Hypothalamus (tissue), 51 donors: ENCODE measurements at regions not wholly inside any gene's neighbourhood (a gene's known extent, or its start where the extent isn't known, plus 50 kb on each side); places are given as distances from the start of the nearest gene placed in this dataset.

Experiments used
- DNase-seq, 51 donors: peaks; one replicate each; lab custom pipeline; 2025; lab: John Stamatoyannopoulos, UW

DNA sequence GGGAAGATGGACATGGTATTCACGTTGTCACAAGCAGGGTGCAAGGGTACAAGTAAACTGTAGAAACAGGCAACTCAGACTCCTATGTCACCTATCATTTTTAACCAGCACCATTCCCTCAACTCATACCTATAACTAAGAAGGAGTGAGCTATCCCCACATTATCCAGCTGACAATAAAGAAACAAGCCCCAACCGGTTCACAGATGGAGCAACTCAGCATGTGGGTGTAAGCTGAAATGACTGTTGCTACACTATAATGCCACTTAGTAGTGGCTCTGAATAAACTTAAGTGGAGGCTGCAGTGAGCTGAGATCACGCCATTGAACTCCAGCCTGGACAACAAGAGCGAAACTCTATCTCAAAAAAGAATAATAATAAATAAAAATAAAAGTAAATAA is 829.5 kb upstream of the MDGA2 start:
- no peak for DNase-seq

DNA sequence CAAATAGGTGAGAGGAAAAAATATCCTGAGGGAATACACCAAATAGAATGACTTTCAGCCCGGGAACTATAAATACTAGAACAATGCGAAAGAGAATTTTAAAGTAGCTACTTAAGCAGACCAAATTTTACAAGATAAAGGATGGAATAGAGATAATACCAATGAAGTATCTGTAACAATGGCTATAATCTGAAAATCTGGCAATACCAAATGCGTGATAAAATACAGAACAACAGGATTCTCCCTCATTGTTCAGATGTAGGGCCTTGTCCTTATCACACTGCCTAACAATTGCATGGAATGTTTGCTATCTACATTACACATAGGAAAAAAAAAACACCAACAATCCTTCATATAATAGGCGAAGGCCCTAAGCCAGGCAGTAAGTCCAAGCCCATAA is 815.4 kb upstream of the MDGA2 start:
- DNase-seq = no peak

DNA sequence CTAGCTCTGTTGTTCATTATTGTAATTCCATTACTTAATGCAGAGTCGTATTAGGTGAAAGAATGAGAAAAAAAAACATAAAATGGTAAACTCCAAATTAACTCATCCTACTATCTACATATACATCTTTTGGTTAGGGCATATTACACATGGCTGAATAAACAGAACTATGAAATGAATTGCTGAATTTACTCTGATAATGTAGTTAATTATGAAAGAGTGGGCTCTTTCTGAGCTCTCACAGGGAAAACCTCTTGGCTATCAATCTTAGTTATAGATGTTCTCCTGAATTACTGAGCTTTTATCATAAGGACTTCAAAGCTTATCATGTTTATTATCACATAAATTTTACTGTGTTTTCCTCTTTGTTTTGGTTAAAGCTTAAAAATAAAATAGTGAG is 798.5 kb upstream of the MDGA2 start:
- DNase-seq = no peak

DNA sequence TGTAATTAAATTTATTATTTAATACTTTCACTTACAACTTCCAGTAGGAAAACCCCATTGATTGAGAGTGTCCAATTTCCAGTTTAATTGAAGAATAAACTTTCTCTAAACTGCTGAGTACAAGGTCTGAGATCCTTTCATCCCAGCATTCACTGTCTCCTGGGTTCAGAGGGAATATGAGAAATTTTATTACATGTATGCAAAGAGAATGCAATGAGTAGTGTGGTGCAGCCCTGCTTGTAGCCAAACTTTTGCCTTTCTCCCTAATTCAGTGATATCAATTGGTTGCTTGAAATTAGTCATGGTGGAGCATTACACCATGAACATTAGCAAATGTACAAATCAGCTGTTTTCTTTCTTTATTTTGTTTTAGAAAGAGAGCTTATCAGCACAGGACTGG is 780.6 kb upstream of the MDGA2 start:
- no peak for DNase-seq

DNA sequence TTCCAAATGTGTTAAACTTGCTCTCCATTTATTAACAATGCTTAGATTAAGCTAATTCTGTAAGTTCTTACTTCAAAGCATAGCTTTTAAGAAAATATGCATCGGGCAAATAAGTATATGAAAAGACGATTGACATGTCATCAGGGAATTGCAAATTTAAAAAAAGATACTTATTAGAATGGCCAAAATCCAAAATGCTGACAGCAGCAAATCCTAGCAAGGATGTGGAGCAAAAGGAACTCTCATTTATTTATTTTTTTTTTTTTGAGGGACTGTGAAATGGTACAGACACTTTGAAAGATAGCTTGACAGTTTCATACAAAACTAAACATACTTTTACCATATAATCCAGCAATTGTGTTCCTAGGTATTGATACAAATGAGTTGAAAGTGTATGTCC is 779.5 kb upstream of the MDGA2 start:
- no peak for DNase-seq

- no peak for DNase-seq
Observed at GRCh38 chr14:48452437-48452995, 777.1 kb upstream of the MDGA2 start.

GRCh38 chr14:48435221-48435620 is 759.8 kb upstream of the MDGA2 start:
- no peak for DNase-seq

DNA sequence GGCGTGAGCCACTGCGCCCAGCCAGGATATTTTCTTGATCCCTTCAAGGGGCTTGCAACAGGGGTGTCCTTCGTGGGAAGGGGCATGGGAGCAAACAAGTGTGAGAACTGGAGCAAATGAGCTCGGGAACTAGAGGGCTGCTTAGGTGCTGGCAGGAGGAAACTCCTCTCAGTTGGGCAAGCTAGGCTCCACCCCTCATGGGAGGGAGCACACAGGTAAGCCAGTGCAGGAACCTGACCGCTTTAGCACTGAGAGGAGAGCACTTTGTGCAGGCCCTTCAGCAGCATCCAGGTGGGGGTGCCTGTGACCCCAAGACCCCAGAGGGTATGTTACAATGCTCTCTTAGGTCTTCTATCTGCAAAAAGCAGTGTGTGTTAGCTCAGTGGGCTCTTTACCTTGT is 755.4 kb upstream of the MDGA2 start:
- DNase-seq = no peak

DNA sequence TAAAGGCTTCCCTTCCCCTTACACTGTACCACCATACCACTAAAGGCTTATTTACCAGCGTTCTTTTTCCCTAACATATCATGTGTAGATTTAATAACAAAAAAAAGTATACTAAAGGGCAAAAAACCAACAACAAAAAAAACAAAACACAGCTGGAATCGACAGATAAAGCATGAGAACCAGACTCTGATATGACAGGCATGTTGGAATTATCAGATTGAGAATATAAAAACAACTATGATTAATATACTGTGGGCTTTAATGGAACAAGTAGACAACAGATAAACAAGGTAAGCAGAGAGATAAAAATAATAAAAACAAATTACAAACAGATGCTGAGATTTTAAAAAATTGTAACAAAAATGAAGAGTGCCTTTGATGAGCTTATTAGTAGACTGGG is 754.1 kb upstream of the MDGA2 start:
- no peak for DNase-seq

GRCh38 chr14:48417715-48418500 is 742.5 kb upstream of the MDGA2 start:
- no peak for DNase-seq

DNA sequence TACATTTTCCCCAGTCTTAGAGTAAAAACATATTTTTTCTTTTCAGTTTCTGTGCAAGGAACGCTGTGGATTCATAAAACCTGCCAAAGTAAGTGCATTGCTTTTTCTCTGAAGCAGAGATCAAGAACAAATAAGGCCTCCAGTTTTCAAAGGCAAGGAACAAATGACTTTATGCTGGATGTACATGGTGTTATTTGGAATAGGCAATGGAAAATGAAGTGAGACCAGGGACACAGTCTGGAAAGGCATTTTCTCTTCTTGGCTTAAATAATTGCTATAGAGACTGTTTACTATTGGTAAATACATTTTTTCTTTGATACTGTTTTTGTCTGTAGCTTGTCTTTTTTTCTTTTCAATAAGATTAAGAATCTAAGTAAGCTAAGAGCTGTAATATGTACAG is 725.9 kb upstream of the MDGA2 start:
- DNase-seq = no peak

DNA sequence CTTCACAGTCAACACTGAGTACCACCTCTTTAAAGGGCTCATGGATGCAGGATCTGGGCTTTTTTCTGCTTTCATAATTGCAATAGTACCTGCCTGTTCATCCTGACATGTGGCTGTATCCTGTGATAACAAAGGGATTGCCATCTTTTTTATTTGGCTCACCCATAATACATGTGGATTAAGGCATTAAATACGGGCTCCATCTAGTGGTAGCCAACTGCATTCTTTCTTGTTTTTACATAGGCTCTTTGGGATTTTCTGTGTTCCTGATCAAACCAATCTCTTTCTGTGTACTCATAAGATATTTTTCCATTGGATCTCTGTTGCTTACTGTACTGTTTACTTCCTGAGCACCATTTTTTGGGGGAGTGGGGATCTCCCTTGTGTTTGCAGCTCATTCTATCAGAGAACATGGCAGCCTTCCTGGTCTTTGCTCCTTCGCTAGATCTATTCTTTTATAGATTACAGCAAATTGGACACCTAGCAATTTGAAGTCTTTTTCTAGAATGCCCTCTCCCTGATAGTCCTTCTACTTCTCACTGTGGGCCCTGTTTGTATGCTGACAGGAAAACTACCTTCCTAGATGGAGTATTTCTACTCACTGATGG is 723.4 kb upstream of the MDGA2 start:
- peak in 1 of 51 donors; percentile 16 for DNase-seq

DNA sequence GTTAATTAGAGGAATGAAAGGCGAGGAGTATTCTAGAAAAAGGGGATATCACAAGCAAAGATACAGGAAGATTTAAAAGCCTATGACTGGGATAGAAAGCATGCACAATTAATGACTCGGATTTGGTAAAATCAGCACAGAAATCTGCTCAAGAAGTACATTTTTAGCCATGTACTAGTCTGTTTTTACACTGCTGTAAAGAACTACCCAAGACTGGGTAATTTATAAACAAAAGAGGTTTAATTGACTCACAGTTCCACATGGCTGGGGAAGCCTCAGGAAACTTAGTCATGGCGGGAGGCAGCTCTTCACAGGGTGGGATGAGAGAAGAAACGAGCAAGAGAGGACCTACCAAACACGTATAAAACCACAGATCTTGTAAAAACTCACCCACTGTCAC is 716.3 kb upstream of the MDGA2 start:
- DNase-seq = peak in 1 of 51 donors; percentile 1

DNA sequence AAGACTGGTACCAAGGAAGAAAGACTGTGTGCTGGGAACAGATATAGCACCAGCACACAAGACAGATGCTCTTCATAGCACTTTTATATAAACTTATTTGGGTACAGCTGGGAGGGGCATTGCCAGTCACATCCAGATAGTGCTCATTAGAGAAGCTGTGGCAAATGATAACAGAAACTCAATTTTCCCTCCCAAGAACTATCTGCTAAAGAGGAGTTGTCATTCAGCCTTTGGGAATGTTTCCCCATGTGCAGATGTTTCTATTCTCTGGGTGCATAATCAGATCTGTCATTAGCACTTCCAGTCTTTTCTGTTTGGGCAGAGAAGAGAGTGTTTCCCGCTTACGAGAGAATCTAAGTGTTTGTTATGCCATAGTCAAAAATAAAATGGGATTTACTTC is 714.9 kb upstream of the MDGA2 start:
- DNase-seq = no peak

- DNase-seq = no peak
Observed at GRCh38 chr14:48384821-48385220, 709.4 kb upstream of the MDGA2 start.

DNA sequence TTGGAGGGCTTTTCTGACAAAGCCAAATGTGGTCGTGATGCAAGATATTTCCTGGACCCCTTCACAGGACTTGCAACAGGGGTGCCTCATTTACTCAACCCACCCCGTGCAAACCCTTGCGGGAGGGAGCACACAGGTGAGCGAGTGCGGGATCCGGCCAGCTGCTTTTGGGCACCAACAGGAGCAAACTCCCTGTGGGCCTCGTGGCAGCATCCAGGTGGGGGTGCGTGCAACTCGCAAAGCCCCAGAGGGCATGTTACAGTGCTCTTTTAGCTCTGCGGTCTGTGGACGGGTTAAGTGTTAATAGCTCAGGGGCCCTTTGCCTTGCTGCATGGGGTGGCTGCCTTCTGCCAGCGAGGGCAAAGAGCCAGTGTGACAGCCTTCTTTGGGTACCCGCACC is 707.6 kb upstream of the MDGA2 start:
- no peak for DNase-seq

DNA sequence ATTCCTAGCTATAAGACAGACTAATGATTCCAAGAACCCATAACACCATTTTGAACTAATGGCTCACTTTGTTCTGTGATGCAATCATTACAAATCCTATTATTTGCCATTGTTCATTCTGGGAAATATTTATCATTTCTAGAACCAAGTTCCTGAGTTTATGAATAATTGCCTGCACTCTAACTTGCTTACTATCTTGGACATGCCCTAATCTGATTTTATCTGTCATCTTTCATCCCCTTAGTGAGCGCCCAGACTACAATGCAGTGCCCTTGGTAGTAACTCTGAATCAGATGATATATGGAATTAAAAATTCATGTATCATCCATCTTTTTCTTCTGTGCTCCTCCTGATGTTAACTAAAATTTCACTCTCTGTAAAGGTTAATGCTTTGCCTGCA is 703.1 kb upstream of the MDGA2 start:
- no peak for DNase-seq

DNA sequence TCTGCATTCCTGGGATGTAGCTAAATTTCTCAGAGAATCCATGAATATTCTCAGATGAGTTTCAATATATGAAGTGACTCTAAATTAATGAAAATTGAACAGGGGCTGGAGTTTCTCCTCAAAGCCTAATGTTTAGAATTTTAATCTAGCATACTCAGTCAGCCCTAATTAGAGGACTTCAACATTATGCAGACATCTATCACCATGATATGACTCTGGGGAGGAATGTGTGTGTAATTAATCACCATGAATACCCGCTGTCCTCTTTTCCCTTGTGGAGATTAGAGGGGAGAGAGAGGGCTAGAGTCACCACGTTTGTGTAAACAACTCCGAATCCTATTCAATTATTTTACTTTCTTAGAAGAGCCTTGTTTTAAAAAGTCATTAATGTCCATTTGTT is 698.6 kb upstream of the MDGA2 start:
- no peak for DNase-seq

DNA sequence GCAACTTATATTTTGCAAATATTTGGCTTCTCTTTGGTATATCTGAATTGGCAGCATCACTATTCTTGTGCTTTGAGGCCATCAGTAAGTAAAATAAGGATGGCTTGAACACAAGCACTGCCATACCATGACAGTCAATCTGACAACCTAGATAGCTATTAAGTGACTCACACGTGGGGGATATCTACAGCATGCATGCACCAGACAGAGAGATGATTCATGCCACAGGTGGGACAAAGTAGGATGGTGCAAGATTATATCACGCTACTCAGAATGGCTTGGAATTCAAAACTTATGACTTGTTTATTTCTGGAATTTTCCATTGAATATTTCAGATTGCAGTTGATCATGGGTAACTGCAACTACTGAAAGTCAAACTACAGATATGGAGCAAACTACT is 675.6 kb upstream of the MDGA2 start:
- no peak for DNase-seq

- DNase-seq = no peak
Observed at GRCh38 chr14:48349689-48350088, 674.3 kb upstream of the MDGA2 start.

GRCh38 chr14:48341069-48341468 is 665.7 kb upstream of the MDGA2 start:
- no peak for DNase-seq

- no peak for DNase-seq
Observed at GRCh38 chr14:48333221-48333920, 658.0 kb upstream of the MDGA2 start.
